ES-I3 (cell line): ENCODE measurements at regions not wholly inside any gene's neighbourhood (a gene's known extent, or its start where the extent isn't known, plus 50 kb on each side); places are given as distances from the start of the nearest gene placed in this dataset.

ENCODE experiments used
- H3K36me3 ChIP-seq: 2 replicates; pipeline ENCODE4 v1.6.1; 2013; ENCODE audit warnings: mild to moderate bottlenecking, low read length, control low read depth, moderate library complexity; ENCODE audit not compliant: insufficient read depth
- H3K4me1 ChIP-seq: 2 replicates; pipeline ENCODE4 v1.6.1; 2013; ENCODE audit warnings: mild to moderate bottlenecking, control low read depth, low read length; ENCODE audit not compliant: insufficient read depth
- H3K9ac ChIP-seq: 2 replicates; pipeline ENCODE4 v1.6.1; 2013; ENCODE audit warnings: low read depth, mild to moderate bottlenecking, low read length, moderate library complexity
- H3K9me3 ChIP-seq: 2 replicates; pipeline ENCODE4 v1.6.1; 2013; ENCODE audit warnings: mild to moderate bottlenecking, low read length, moderate library complexity; ENCODE audit not compliant: control insufficient read depth, insufficient read depth

DNA sequence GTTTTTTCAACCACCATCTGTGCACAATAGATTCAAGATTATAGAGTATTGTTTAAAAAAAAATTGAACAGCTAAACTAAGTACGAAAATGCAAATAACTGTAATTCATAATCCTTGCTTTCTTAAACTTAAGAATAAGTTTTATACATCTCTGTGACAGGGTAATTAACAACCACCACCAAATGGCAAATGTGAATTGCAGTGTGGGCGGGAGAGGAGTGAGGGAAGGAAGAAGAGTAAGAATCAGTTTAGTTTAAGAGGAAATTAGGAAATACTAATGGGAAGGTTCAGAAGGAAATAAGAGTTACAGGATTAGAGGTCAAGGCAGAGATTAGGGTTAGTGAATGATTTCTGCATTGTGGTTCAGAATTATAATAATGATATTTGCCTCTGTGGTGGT, 430.9 kb downstream of the SPRY1 start:
- no peaks in the 10 kb centered on the region for H3K36me3 ChIP-seq
- H3K4me1 ChIP-seq, result no peaks in the 10 kb centered on the region
- no peaks in the 10 kb centered on the region for H3K9me3 ChIP-seq
- H3K9ac ChIP-seq, result no peak overlapping the region

DNA sequence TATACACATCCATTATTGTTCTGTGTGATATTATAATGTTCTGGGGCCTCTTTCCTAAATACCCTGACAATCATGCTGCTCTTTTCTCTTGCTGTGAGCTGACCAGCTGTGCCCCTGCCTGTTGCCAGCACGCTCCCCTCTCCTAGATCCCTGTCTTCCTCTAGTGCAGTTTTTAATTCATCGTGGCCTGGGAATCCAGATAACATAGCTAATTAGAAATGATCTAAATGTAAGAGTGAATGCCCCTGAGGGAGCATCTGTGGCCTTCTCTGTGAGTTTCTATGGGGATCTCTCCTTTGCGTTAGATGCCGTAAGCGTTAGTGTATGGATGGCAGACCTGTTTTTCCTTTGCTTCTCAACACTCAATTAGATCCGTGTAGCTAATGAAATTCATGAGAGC, 434.3 kb downstream of the SPRY1 start:
- Histone ChIP-seq H3K4me1 (no peaks in the 10 kb centered on the region), H3K9ac (no peak overlapping the region)

DNA sequence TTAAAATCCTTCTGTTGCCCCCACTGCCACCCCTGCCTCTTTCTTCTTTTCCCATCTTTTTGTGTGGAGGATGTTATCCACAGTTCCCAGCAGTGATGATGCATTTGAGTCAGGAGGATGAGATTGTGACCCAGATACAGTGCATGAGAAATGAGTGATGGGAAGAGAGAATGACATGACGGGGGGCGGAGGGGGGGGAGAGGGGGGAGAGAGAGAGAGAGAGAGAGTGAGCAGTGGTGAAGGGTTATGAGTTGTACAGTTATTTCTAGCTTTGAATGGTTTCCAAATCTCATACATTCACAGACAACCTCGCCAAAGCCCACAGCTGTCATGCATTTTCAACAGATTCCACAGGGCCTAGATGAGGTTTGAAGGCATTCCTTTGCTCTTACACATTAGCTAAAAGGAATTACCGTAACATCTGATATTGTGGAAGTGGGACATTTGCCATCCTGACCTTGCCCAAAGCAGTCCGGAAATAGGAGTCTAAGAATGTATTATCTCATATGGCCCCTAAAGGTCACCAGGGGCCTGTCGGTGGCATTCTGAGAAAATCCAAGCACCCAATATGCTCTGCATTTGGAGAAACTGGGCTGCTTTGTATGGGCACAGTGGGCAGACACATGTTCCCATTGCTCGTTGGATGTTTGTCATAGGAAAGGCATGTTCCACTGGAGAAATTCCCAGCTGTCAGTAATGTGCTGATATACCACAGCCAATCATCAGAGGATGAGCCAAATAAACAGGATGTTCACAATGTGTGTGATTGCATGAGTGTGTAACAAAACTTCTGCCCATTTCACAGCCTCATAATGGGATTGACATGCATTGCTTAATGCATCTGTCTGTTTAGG, 435.8 kb downstream of the SPRY1 start:
- Histone ChIP-seq H3K9me3 (no peaks in the 10 kb centered on the region), H3K36me3 (no peaks in the 10 kb centered on the region), H3K4me1 (no peaks in the 10 kb centered on the region), H3K9ac (no peak overlapping the region)

More for the DNA sequence above, 434.3 kb downstream of the SPRY1 start:
- Histone ChIP-seq H3K9me3 (no peaks in the 10 kb centered on the region), H3K36me3 (no peaks in the 10 kb centered on the region)

DNA sequence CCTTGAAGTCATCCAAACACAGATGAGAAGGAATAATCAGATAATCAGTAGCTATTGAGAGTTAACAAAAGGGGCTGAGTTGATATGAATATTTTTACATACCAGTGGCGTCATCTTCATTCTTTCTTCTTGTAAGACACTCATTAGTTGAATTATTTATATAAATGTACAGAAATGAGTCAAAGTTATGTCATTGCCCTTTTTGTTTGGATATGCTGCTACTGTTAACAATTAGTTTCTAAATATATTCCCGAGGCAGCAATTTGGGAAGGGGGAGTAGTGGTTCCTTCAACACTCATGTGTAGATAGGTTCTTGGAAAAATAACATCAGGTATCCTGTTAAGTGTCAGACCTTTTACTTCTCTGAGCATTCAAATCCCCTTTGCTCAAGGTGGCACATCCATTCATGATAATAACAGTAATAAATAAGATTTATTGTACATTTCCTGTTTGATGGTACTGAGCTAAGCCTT, 436.6 kb downstream of the SPRY1 start:
- Histone ChIP-seq H3K9ac (no peak overlapping the region), H3K4me1 (peaks cover under 1% of the 10 kb centered on the region; the same call in 1 of the 2 replicates), H3K9me3 (no peaks in the 10 kb centered on the region), H3K36me3 (no peaks in the 10 kb centered on the region)

DNA sequence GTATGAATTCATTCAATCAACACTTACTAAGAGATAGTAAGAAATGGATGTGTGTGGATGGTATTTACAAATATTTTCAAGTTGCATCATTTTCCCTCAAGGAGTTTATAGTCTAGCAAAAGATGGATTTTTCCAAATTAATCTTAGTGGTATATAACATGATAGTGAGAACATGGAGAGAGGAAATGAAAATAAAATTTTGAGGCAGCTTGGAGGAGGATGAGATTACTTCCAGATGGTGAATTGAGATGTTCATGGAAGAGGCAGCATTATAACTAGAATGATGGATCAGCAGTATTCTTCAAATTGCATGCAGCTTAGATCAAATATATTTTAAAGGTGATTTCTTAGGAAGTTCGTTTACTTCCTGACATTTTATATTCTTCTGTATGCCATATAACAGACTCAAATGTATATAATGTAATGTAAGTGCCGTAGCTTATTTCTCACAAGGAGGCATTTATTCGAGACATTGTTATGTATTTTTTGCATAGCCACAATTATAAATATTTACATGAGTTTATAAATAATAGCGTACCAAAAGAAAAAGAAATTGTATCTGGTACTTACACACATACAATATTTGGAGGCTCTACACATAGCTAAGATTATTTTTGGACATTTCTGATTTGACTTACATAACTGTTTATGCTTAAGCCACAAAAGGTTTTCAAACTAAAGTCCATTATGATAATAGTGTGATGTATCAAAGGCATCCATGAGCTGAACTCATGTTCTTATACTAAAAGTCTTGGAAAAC, 439.4 kb downstream of the SPRY1 start:
- no peaks in the 10 kb centered on the region for H3K36me3 ChIP-seq
- H3K9me3 ChIP-seq, result no peaks in the 10 kb centered on the region
- peaks cover 5% of the 10 kb centered on the region; the same call in 1 of the 2 replicates for H3K4me1 ChIP-seq
- no peak overlapping the region for H3K9ac ChIP-seq

DNA sequence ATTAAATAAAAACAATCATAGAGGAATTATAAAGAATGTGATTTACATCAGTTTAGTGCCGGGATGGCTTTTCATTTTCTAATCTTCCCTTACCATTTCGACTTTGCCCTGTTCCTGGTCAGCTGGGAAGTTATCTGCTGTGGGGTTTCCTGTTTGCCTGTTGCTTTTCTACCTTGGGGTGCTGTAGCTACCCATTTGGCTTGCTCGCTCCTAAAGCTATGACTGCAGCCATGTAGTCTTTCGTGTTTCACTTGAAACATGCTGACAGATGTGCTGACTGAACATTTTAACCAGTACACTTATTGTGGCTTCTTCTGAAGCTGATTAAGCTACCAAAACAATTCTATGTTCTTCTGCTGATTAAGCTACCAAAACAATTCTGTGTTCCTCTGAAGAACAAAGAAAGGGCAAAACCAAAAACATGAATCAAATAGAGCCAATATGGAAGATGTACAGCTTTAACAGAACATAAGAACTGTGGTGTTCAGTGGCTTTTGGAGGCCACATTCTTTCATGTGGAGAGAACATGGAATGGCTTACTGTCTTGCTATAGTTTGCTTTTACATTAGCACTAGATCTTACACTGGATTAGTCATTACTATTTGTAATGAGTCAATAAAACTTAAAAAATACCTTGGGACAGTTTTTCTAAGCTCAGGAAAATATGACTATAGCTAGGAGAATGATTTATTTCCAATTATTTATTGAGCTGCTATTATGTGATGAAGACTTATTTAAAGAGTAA, 440.4 kb downstream of the SPRY1 start:
- H3K36me3 ChIP-seq, result no peaks in the 10 kb centered on the region
- H3K9me3 ChIP-seq, result no peaks in the 10 kb centered on the region
- H3K9ac ChIP-seq, result no peak overlapping the region
- peaks cover 5% of the 10 kb centered on the region; the same call in 1 of the 2 replicates for H3K4me1 ChIP-seq

DNA sequence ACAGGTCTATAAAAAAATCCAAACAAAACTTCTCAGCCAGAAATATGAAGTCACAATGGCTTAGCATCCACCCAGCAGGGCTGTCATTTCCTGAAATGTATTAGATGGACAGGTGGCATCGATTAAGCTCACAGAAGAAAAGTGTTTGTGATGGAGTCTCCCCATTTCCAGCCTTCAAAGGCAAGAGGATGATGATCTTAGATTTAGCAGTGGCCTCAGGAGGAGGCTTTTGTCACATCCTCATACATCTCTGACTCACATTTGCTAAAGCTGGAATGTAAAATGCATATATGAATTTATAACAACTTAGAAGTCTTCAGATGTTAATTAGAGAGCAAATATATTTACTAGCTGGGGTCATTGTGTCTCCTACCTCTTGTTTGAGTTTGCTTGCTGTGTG, 441.9 kb downstream of the SPRY1 start:
- Histone ChIP-seq H3K9me3 (no peaks in the 10 kb centered on the region), H3K4me1 (peaks cover 15% of the 10 kb centered on the region; the same call in 1 of the 2 replicates), H3K36me3 (no peaks in the 10 kb centered on the region), H3K9ac (no peak overlapping the region)

DNA sequence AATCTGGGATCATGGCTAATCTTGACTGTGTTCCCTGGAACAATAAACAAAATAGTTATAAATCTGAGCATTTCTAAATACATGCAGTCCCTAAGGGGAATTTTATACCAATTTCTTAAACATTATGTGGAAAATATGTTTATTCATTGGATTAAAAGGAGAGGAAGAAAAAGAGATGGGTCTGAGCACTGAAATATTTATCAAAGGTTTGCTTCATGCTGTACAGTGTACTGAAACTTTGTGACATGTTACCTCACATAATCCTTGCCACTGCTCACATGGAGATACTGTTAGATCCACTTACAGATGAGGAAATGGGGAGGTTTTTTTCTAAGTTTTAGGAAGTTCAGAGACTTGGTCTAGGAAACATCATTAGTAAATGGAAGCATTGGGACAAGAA, 443.6 kb downstream of the SPRY1 start:
- Histone ChIP-seq H3K36me3 (no peaks in the 10 kb centered on the region), H3K4me1 (peaks cover 15% of the 10 kb centered on the region; the same call in 1 of the 2 replicates), H3K9ac (no peak overlapping the region), H3K9me3 (no peaks in the 10 kb centered on the region)

DNA sequence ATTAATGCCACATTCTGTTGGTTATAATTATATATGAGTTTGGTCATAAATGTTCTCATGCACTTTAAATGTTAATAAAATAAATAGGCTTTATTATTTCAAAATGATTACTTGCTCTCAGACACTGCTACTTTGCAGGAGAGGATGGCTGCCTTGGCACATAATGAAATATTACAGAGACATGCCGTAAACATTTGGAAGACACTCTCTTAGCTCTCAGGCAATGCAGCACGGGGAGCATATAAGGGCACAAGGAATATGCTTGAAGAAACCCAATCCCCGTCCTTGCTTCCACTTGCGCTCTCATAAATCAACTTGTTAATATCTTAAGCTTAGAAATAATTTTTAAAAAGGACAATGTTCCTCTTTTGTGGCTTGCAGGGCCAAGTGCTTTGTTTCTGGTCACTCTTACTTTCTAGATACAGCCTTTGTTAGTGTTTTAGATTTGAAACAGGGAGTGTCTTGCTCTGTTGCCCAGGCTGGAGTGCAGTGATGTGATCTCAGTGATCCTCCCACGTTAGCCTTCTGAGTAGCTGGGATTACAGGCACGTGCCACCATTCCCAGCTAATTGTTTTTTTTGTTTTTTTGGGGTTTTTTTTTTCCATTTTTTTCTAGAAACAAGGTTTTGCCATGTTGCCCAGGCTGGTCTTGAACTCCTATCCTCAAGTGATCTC, 445.0 kb downstream of the SPRY1 start:
- Histone ChIP-seq H3K9me3 (no peaks in the 10 kb centered on the region), H3K9ac (no peak overlapping the region), H3K4me1 (peaks cover 15% of the 10 kb centered on the region; the same call in 1 of the 2 replicates), H3K36me3 (no peaks in the 10 kb centered on the region)

DNA sequence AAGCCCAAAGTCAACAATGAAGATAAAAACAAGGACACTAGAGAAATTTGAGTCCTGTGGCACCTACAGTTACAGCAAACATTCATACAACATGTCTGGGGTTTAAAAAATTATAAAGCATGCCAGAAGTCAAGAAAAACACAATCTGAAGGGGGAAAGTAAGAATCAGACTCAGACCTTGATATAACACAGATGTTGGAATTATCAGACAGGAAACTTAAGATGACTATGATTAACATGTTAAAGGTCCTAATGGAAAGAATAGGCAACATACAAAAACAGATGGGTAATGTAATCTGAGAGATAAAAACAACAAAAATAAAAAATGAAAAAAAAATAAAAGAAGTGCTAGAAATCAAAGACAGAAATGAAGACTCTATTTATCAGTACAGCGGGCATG, 446.5 kb downstream of the SPRY1 start:
- H3K9ac ChIP-seq, result no peak overlapping the region
- H3K4me1 ChIP-seq, result peaks cover 15% of the 10 kb centered on the region; the same call in 1 of the 2 replicates
- no peaks in the 10 kb centered on the region for H3K9me3 ChIP-seq
- H3K36me3 ChIP-seq, result no peaks in the 10 kb centered on the region

DNA sequence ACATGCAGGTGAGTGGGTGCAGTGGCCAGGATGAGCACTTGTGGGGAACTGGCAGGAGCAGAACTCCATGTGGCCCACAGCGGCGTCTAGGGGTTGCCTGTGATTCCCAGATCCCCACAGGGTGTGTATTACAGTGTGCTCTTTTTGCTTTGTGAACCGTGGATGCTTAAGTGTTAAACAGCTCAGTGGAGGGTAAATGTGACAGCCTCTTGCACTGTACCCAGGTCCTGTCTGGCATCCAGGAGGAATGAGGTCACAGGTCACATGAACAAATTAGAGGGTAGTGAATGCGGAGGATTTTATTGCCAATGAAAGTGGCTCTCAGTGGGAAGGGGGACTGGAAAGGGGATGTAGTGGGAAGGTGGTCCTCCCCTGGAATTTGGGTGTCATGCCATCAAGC, 447.8 kb downstream of the SPRY1 start:
- H3K9me3 ChIP-seq, result no peaks in the 10 kb centered on the region
- H3K9ac ChIP-seq, result no peak overlapping the region
- peaks cover 9% of the 10 kb centered on the region; the same call in 1 of the 2 replicates for H3K4me1 ChIP-seq

DNA sequence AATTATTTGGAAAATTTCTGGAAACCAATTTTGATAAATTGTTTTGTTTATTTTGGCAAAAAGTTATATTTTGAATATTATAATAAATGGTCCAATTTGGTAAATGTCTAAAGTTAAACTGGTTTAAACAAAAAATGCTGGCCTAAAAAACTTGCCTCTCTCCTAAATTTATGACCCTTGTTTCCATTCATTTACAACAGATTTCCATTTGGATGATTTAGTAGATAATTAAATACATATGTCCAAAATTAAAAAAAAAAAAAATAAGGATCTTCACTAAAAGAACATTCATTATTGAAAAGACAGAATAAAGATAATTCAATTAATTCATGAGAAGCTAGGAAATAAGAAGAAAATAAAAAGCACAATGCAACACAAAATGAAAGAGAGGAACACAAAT, 449.5 kb downstream of the SPRY1 start:
- Histone ChIP-seq H3K4me1 (peaks cover 9% of the 10 kb centered on the region; the same call in 1 of the 2 replicates), H3K36me3 (no peaks in the 10 kb centered on the region), H3K9me3 (no peaks in the 10 kb centered on the region)

More for the DNA sequence above, 447.8 kb downstream of the SPRY1 start:
- H3K36me3 ChIP-seq, result no peaks in the 10 kb centered on the region

DNA sequence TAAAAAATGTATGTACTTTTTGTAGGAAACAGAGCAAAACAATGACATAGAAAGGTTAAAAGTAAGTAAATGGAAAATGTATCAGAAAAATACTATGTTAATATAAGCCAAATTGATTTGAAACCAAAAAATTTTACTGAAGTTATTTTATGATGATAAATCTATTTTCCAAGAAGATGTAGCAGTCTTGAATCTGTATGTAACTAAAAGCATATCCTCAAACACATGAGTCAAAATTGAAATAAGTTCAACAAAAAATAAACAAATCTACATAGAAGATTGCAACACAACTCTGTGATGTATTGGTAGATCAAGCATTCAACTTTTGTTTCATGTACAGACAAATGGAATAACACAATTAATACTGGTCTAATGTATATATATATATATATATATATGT, 450.0 kb downstream of the SPRY1 start:
- Histone ChIP-seq H3K36me3 (no peaks in the 10 kb centered on the region), H3K9me3 (no peaks in the 10 kb centered on the region), H3K4me1 (peaks cover 9% of the 10 kb centered on the region; the same call in 1 of the 2 replicates), H3K9ac (no peak overlapping the region)

More for the DNA sequence above, 449.5 kb downstream of the SPRY1 start:
- no peak overlapping the region for H3K9ac ChIP-seq

DNA sequence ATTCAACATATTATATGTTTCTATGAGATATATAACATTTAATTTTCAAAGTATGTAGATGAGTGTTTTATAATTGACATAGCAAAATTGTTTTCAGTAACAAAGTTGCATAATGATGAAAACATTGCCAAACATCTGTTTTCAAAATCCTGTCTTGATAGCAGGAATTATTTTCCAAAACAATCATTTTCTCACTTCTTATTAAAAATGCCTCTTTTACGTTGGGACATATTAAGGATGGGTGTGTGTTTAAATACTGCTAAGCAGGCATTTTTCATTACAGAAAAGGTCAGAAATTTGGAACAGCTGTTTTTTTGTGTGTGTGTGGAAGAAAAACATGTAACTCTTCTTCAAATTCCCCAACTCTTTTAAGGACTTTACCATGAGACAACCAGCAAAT, 452.0 kb downstream of the SPRY1 start:
- no peaks in the 10 kb centered on the region for H3K36me3 ChIP-seq
- no peaks in the 10 kb centered on the region for H3K9me3 ChIP-seq
- H3K9ac ChIP-seq, result no peak overlapping the region
- no peaks in the 10 kb centered on the region for H3K4me1 ChIP-seq
